GM12864 (cell line): ENCODE measurements at regions not wholly inside any gene's neighbourhood (a gene's known extent, or its start where the extent isn't known, plus 50 kb on each side); places are given as distances from the start of the nearest gene placed in this dataset.

Source experiments
- DNase-seq: peaks from one replicate; pipeline ENCODE4 v3.0.0-alpha.2; 2011; ENCODE audit warnings: low read depth
- H3K4me3 ChIP-seq: 2 replicates; pipeline ENCODE4 v1.5.1; 2011; ENCODE audit warnings: mild to moderate bottlenecking, low read depth, low read length, control low read depth
- CTCF ChIP-seq: IDR thresholded peaks from 2 replicates; pipeline ENCODE4 v1.5.1; 2011; ENCODE audit warnings: low read depth, mild to moderate bottlenecking, moderate library complexity, low read length, control low read depth, inconsistent platforms; ENCODE audit errors: missing control alignments

GRCh38 chr17:70242781-70243437, 73.6 kb downstream of the KCNJ2 start:
- no peak for TF ChIP-seq CTCF
- no peak overlapping the region for H3K4me3 ChIP-seq
- no peak for DNase-seq

- TF ChIP-seq CTCF, result no peak
Measured at GRCh38 chr17:70251706-70252105, 82.4 kb downstream of the KCNJ2 start.

GRCh38 chr17:70254735-70255460, 85.6 kb downstream of the KCNJ2 start:
- TF ChIP-seq CTCF, result no peak
- H3K4me3 ChIP-seq, result no peak overlapping the region
- DNase-seq, result no peak

More at GRCh38 chr17:70251706-70252105, 82.4 kb downstream of the KCNJ2 start:
- no peak overlapping the region for H3K4me3 ChIP-seq
- DNase-seq, result no peak

- no peak overlapping the region for H3K4me3 ChIP-seq
- TF ChIP-seq CTCF, result no peak
- no peak for DNase-seq
Measured at GRCh38 chr17:70256751-70257150, 87.4 kb downstream of the KCNJ2 start.

- TF ChIP-seq CTCF, result no peak
- H3K4me3 ChIP-seq, result no peak overlapping the region
- no peak for DNase-seq
Measured at GRCh38 chr17:70258465-70258864, 89.1 kb downstream of the KCNJ2 start.

- no peak for TF ChIP-seq CTCF
Measured at GRCh38 chr17:70259400-70259799, 90.1 kb downstream of the KCNJ2 start.

More at GRCh38 chr17:70259400-70259799, 90.1 kb downstream of the KCNJ2 start:
- DNase-seq, result no peak
- no peak overlapping the region for H3K4me3 ChIP-seq
